ENCODE measurements at regions not wholly inside any gene's neighbourhood (a gene's known extent, or its start where the extent isn't known, plus 50 kb on each side); places are given as distances from the start of the nearest gene placed in this dataset.
A peak's percentile ranks its signal among the peaks of the same experiment; 100 is the strongest.

GRCh38 chr4:136927172-136927571 is 605.1 kb downstream of the PCDH18 start:
- no peak for DNase-seq (ENCODE audit: low read depth in 3 of 3)

GRCh38 chr4:136925203-136925602 is 607.1 kb downstream of the PCDH18 start:
- DNase-seq (ENCODE audit: low read depth in 3 of 3): no peak

- no peak for DNase-seq (ENCODE audit: low read depth in 3 of 3)
Observed at GRCh38 chr4:136922066-136922465, 610.2 kb downstream of the PCDH18 start.

GRCh38 chr4:136920092-136920881 is 612.0 kb downstream of the PCDH18 start:
- DNase-seq (ENCODE audit: low read depth in 3 of 3): no peak

GRCh38 chr4:136918772-136919171 is 613.5 kb downstream of the PCDH18 start:
- DNase-seq (ENCODE audit: low read depth in 3 of 3): no peak

GRCh38 chr4:136917312-136918110 is 614.8 kb downstream of the PCDH18 start:
- no peak for DNase-seq (ENCODE audit: low read depth in 3 of 3)

GRCh38 chr4:136909626-136910025 is 622.7 kb downstream of the PCDH18 start:
- no peak for DNase-seq (ENCODE audit: low read depth in 3 of 3)

- no peak for DNase-seq (ENCODE audit: low read depth in 3 of 3)
Observed at GRCh38 chr4:136908122-136908521, 624.2 kb downstream of the PCDH18 start.

GRCh38 chr4:136900696-136901095 is 631.6 kb downstream of the PCDH18 start:
- no peak for DNase-seq (ENCODE audit: low read depth in 3 of 3)

GRCh38 chr4:136898590-136899248 is 633.6 kb downstream of the PCDH18 start:
- no peak for DNase-seq (ENCODE audit: low read depth in 3 of 3)

- no peak for DNase-seq (ENCODE audit: low read depth in 3 of 3)
Observed at GRCh38 chr4:136893573-136893972, 638.7 kb downstream of the PCDH18 start.

GRCh38 chr4:136881666-136882065 is 650.6 kb downstream of the PCDH18 start:
- no peak for DNase-seq (ENCODE audit: low read depth in 3 of 3)

- no peak for DNase-seq (ENCODE audit: low read depth in 3 of 3)
Observed at GRCh38 chr4:136873555-136873954, 658.7 kb downstream of the PCDH18 start.

GRCh38 chr4:136867465-136867864 is 664.8 kb downstream of the PCDH18 start:
- no peak for DNase-seq (ENCODE audit: low read depth in 3 of 3)

GRCh38 chr4:136865526-136865925 is 666.8 kb downstream of the PCDH18 start:
- no peak for DNase-seq (ENCODE audit: low read depth in 3 of 3)

GRCh38 chr4:136864604-136865185 is 667.6 kb downstream of the PCDH18 start:
- DNase-seq (ENCODE audit: low read depth in 3 of 3): peak in 1 of 3 experiments; percentile 7

GRCh38 chr4:136863756-136864155 is 668.5 kb downstream of the PCDH18 start:
- no peak for DNase-seq (ENCODE audit: low read depth in 3 of 3)

- DNase-seq (ENCODE audit: low read depth in 3 of 3): no peak
Observed at GRCh38 chr4:136862653-136863052, 669.6 kb downstream of the PCDH18 start.

GRCh38 chr4:136861091-136861490 is 671.2 kb downstream of the PCDH18 start:
- no peak for DNase-seq (ENCODE audit: low read depth in 3 of 3)

- no peak for DNase-seq (ENCODE audit: low read depth in 3 of 3)
Observed at GRCh38 chr4:136858903-136859302, 673.4 kb downstream of the PCDH18 start.

GRCh38 chr4:136855886-136856285 is 676.4 kb downstream of the PCDH18 start:
- no peak for DNase-seq (ENCODE audit: low read depth in 3 of 3)

- DNase-seq (ENCODE audit: low read depth in 3 of 3): no peak
Observed at GRCh38 chr4:136850446-136850845, 681.8 kb downstream of the PCDH18 start.
